ENCODE measurements at regions not wholly inside any gene's neighbourhood (a gene's known extent, or its start where the extent isn't known, plus 50 kb on each side); places are given as distances from the start of the nearest gene placed in this dataset.

DNA sequence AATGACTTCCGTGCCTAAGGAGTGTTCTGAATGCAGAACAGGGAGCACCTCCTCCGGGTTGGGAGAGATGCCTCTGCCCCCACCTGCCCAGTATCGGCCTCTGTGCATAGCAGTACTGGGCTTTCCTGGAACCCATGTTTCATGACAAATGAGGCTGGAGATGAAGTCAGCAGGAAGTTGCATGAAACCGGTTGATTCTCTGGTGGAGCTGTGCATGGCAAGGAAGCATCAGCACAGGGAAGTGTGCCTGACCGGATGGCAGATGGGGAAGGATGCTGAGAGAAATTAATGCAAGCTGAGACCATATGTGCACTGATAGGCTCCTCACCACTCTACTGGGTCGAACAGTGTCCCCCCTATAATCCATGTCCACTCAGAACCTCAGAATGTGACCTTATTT is 155.5 kb downstream of the CDH26 start:
- TF ChIP-seq, protein P1, sequence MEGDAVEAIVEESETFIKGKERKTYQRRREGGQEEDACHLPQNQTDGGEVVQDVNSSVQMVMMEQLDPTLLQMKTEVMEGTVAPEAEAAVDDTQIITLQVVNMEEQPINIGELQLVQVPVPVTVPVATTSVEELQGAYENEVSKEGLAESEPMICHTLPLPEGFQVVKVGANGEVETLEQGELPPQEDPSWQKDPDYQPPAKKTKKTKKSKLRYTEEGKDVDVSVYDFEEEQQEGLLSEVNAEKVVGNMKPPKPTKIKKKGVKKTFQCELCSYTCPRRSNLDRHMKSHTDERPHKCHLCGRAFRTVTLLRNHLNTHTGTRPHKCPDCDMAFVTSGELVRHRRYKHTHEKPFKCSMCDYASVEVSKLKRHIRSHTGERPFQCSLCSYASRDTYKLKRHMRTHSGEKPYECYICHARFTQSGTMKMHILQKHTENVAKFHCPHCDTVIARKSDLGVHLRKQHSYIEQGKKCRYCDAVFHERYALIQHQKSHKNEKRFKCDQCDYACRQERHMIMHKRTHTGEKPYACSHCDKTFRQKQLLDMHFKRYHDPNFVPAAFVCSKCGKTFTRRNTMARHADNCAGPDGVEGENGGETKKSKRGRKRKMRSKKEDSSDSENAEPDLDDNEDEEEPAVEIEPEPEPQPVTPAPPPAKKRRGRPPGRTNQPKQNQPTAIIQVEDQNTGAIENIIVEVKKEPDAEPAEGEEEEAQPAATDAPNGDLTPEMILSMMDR (IDR thresholded peaks at IDR 0.05; ENCODE audit: insufficient read depth, low read length, poor library complexity, severe bottlenecking), result no peak
- TF ChIP-seq EZH2phosphoT487 (conservative IDR thresholded peaks at IDR 0.05; ENCODE audit: low read length), result no peak
